H9 (cell line): ENCODE measurements at regions not wholly inside any gene's neighbourhood (a gene's known extent, or its start where the extent isn't known, plus 50 kb on each side); places are given as distances from the start of the nearest gene placed in this dataset.

ENCODE experiments used
- DNase-seq: peaks from one replicate; pipeline ENCODE4 v3.0.0-alpha.2; 2017
- H2AFZ ChIP-seq: one replicate; pipeline ENCODE4 v1.6.1; 2013; ENCODE audit warnings: mild to moderate bottlenecking, low read length, control low read depth, moderate library complexity
- H2AK5ac ChIP-seq: 2 replicates; pipeline ENCODE4 v1.6.1; 2013; ENCODE audit warnings: low read length, control low read depth, mixed read lengths; ENCODE audit not compliant: insufficient read length
- H2BK120ac ChIP-seq: one replicate; pipeline ENCODE4 v1.6.1; 2013; ENCODE audit warnings: low read depth, mild to moderate bottlenecking, low read length, control low read depth, inconsistent platforms; ENCODE audit not compliant: poor library complexity, severe bottlenecking
- H2BK12ac ChIP-seq: 2 replicates; pipeline ENCODE4 v1.6.1; 2013; ENCODE audit warnings: low read length, control low read depth, mixed read lengths, low read depth; ENCODE audit not compliant: insufficient read length
- H2BK15ac ChIP-seq: 2 replicates; pipeline ENCODE4 v1.6.1; 2013; ENCODE audit warnings: low read depth, low read length, control low read depth
- H2BK20ac ChIP-seq: one replicate; pipeline ENCODE4 v1.6.1; 2013; ENCODE audit warnings: low read depth, mild to moderate bottlenecking, low read length, control low read depth, inconsistent platforms; ENCODE audit not compliant: poor library complexity, severe bottlenecking
- H2BK5ac ChIP-seq: 2 replicates; pipeline ENCODE4 v1.6.1; 2013; ENCODE audit warnings: low read length, control low read depth, mixed read lengths; ENCODE audit not compliant: insufficient read length
- H3K14ac ChIP-seq: 2 replicates; pipeline ENCODE4 v1.6.1; 2013; ENCODE audit warnings: low read length, control low read depth; ENCODE audit not compliant: insufficient read depth
- H3K18ac ChIP-seq: 2 replicates; pipeline ENCODE4 v1.6.1; 2013; ENCODE audit warnings: low read depth, mild to moderate bottlenecking, mixed read lengths, low read length, control low read depth; ENCODE audit not compliant: insufficient read length
- H3K23ac ChIP-seq: 2 replicates; pipeline ENCODE4 v1.6.1; 2013; ENCODE audit warnings: low read length, control low read depth, mixed read lengths, low read depth; ENCODE audit not compliant: insufficient read length
- H3K23me2 ChIP-seq: 2 replicates; pipeline ENCODE4 v1.6.1; 2013; ENCODE audit warnings: low read depth, mild to moderate bottlenecking, mixed read lengths, low read length, control low read depth; ENCODE audit not compliant: insufficient read length, poor library complexity, severe bottlenecking
- H3K27ac ChIP-seq: 2 replicates; pipeline ENCODE4 v1.5.1; 2013; ENCODE audit warnings: low read length, control low read depth, mixed read lengths, low read depth; ENCODE audit not compliant: insufficient read length
- H3K27me3 ChIP-seq: 2 replicates; pipeline ENCODE4 v1.6.1; 2013; ENCODE audit warnings: low read length, control low read depth, inconsistent platforms; ENCODE audit not compliant: insufficient read depth
- H3K4ac ChIP-seq: 2 replicates; pipeline ENCODE4 v1.6.1; 2013; ENCODE audit warnings: low read depth, mild to moderate bottlenecking, control low read depth, inconsistent platforms, low read length, moderate library complexity
- H3K4me1 ChIP-seq: 2 replicates; pipeline ENCODE4 v1.6.1; 2013; ENCODE audit warnings: low read length, control low read depth, inconsistent platforms; ENCODE audit not compliant: insufficient read depth
- H3K4me2 ChIP-seq: 2 replicates; pipeline ENCODE4 v1.6.1; 2013; ENCODE audit warnings: low read length, control low read depth, mixed read lengths; ENCODE audit not compliant: insufficient read length, insufficient read depth
- H3K56ac ChIP-seq: 2 replicates; pipeline ENCODE4 v1.6.1; 2013; ENCODE audit warnings: low read depth, mild to moderate bottlenecking, mixed read lengths, low read length, control low read depth; ENCODE audit not compliant: insufficient read length
- H3K79me1 ChIP-seq: 2 replicates; pipeline ENCODE4 v1.6.1; 2013; ENCODE audit warnings: low read depth, mild to moderate bottlenecking, moderate library complexity, low read length, control low read depth, inconsistent platforms; ENCODE audit not compliant: insufficient read depth, poor library complexity, severe bottlenecking
- H3K79me2 ChIP-seq: 2 replicates; pipeline ENCODE4 v1.6.1; 2013; ENCODE audit warnings: low read length, control low read depth, inconsistent platforms; ENCODE audit not compliant: insufficient read depth
- H3K9ac ChIP-seq: 2 replicates; pipeline ENCODE4 v1.6.1; 2013; ENCODE audit warnings: low read length, control low read depth, mixed read lengths; ENCODE audit not compliant: insufficient read length; ENCODE audit errors: extremely low read depth
- H3K9me3 ChIP-seq: one replicate; pipeline ENCODE4 v1.6.1; 2013; ENCODE audit warnings: low read depth, low read length, inconsistent platforms; ENCODE audit not compliant: control insufficient read depth
- H3T11ph ChIP-seq: one replicate; pipeline ENCODE4 v1.6.1; 2013; ENCODE audit warnings: mild to moderate bottlenecking, low read length, control low read depth, inconsistent platforms
- H4K20me1 ChIP-seq: one replicate; pipeline ENCODE4 v1.6.1; 2013; ENCODE audit not compliant: control insufficient read depth, insufficient read length, insufficient read depth
- H4K5ac ChIP-seq: 2 replicates; pipeline ENCODE4 v1.6.1; 2013; ENCODE audit warnings: low read depth, mild to moderate bottlenecking, mixed read lengths, low read length, control low read depth; ENCODE audit not compliant: insufficient read length
- H4K8ac ChIP-seq: replicated peaks from 2 replicates; pipeline ENCODE4 v1.6.1; 2013; ENCODE audit warnings: low read length, control low read depth, mixed read lengths, low read depth; ENCODE audit not compliant: insufficient read length
- H4K91ac ChIP-seq: 2 replicates; pipeline ENCODE4 v1.6.1; 2013; ENCODE audit warnings: low read depth, mild to moderate bottlenecking, moderate library complexity, mixed read lengths, low read length, control low read depth; ENCODE audit not compliant: insufficient read length
- H3K27ac Mint-ChIP-seq, 3 experiments: 2 replicates in 2 of 3; 3 replicates in 1 of 3; pipeline ENCODE4 v1.8.0; 2020 to 2021; ENCODE audit warnings: mixed read lengths in 3 of 3, mild to moderate bottlenecking in 1 of 3, moderate library complexity in 1 of 3
- H3K27me3 Mint-ChIP-seq: 2 replicates; pipeline ENCODE4 v1.8.0; 2021; ENCODE audit warnings: low read depth, mild to moderate bottlenecking, moderate library complexity, mixed read lengths
- H3K36me3 Mint-ChIP-seq, 3 experiments: 2 replicates in 2 of 3; 3 replicates in 1 of 3; pipeline ENCODE4 v1.8.0; 2020 to 2021; ENCODE audit warnings: low read depth in 3 of 3, mixed read lengths in 3 of 3; ENCODE audit not compliant: insufficient read depth in 1 of 3
- H3K4me1 Mint-ChIP-seq, 2 experiments: 2 replicates each; pipeline ENCODE4 v1.8.0; 2020; ENCODE audit warnings: mixed read lengths in 2 of 2
- H3K4me3 Mint-ChIP-seq, 2 experiments: 2 replicates in 1 of 2; 3 replicates in 1 of 2; pipeline ENCODE4 v1.8.0; 2020 to 2021; ENCODE audit warnings: mild to moderate bottlenecking in 2 of 2, mixed read lengths in 2 of 2, moderate library complexity in 1 of 2
- H3K9me3 Mint-ChIP-seq, 2 experiments: 2 replicates in 1 of 2; 3 replicates in 1 of 2; pipeline ENCODE4 v1.8.0; 2020; ENCODE audit warnings: mild to moderate bottlenecking in 2 of 2, mixed read lengths in 2 of 2, moderate library complexity in 1 of 2
- WGBS: extraction: QIAGEN DNeasy Blood & Tissue Kit; methylation state at CpG from one replicate; pipeline ENCODE4 v1.1.7; 2013; ENCODE audit warnings: missing lambda C conversion rate, low lambda C conversion rate, mixed read lengths; ENCODE audit not compliant: insufficient read length; ENCODE audit errors: extremely low coverage; 5-methylcytosine and 5-hydroxymethylcytosine counted together
- TF ChIP-seq, protein P1 (sequence below): fragments of 200-600 bp; sonication (generic); conservative IDR thresholded peaks from 3 replicates; pipeline ENCODE4 v1.8.0; 2021; ENCODE audit warnings: antibody characterized with exemption, mild to moderate bottlenecking

DNA sequence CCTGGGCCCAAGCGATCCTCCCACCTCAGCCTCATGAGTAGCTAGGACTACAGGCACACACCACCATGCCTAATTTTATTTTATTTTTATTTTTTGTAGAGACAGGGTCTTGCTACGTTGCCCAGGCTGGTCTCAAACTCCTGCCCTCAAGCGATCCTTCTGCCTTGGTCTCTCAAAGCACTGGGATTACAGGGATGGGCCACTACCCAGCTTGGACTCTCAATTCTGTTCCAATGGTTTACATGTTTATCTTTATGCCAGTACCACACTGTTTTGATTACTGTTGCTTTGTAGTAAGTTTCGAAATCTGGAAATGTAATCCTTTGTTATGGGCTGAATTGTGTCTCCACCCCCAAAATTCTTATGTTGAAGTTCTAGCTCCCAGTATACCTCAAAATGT, 88.4 kb upstream of the TARDBP start:
- peaks cover 1 to 2% (median 1%) of the 10 kb centered on the region in 3 experiments; a peak in 4 of 7 replicates for H3K36me3 Mint-ChIP-seq
- no peak overlapping the region for H3K4me3 Mint-ChIP-seq
- H3K9me3 Mint-ChIP-seq = peaks cover 8 to 9% of the 10 kb centered on the region in 2 experiments
- TF ChIP-seq, protein P1, sequence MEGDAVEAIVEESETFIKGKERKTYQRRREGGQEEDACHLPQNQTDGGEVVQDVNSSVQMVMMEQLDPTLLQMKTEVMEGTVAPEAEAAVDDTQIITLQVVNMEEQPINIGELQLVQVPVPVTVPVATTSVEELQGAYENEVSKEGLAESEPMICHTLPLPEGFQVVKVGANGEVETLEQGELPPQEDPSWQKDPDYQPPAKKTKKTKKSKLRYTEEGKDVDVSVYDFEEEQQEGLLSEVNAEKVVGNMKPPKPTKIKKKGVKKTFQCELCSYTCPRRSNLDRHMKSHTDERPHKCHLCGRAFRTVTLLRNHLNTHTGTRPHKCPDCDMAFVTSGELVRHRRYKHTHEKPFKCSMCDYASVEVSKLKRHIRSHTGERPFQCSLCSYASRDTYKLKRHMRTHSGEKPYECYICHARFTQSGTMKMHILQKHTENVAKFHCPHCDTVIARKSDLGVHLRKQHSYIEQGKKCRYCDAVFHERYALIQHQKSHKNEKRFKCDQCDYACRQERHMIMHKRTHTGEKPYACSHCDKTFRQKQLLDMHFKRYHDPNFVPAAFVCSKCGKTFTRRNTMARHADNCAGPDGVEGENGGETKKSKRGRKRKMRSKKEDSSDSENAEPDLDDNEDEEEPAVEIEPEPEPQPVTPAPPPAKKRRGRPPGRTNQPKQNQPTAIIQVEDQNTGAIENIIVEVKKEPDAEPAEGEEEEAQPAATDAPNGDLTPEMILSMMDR = no peak
- Histone ChIP-seq H4K5ac (no peak overlapping the region), H2BK5ac (no peak overlapping the region), H4K20me1 (no peaks in the 10 kb centered on the region), H2AFZ (no peak overlapping the region), H2AK5ac (no peak overlapping the region), H3K9ac (no peak overlapping the region), H3T11ph (no peak overlapping the region), H3K27me3 (no peaks in the 10 kb centered on the region), H2BK120ac (no peak overlapping the region), H3K27ac (no peak overlapping the region), H3K9me3 (no peaks in the 10 kb centered on the region), H3K23me2 (no peaks in the 10 kb centered on the region), H3K14ac (no peak overlapping the region), H4K91ac (no peak overlapping the region), H3K56ac (no peak overlapping the region), H3K4ac (no peak overlapping the region), H3K4me2 (no peak overlapping the region), H2BK20ac (no peak overlapping the region), H3K23ac (no peak overlapping the region), H3K18ac (no peak overlapping the region), H4K8ac (no peak overlapping the region), H2BK12ac (no peak overlapping the region), H3K79me2 (no peaks in the 10 kb centered on the region), H3K4me1 (no peaks in the 10 kb centered on the region), H2BK15ac (no peak overlapping the region), H3K79me1 (no peaks in the 10 kb centered on the region)
- WGBS = no CpG with 5 or more reads among the region's 4 CpGs
- H3K27me3 Mint-ChIP-seq = no peaks in the 10 kb centered on the region; the same call in 1 of the 2 replicates
- H3K4me1 Mint-ChIP-seq = no peaks in the 10 kb centered on the region
- DNase-seq = no peak
- no peak overlapping the region for H3K27ac Mint-ChIP-seq
